HG02759 (cell line): ENCODE measurements at regions not wholly inside any gene's neighbourhood (a gene's known extent, or its start where the extent isn't known, plus 50 kb on each side); places are given as distances from the start of the nearest gene placed in this dataset.

Experiments used
- ATAC-seq: cut with Tn5 transposase; IDR thresholded peaks from one replicate; pipeline ENCODE4 v1.9.1; 2021; ENCODE audit warnings: mild to moderate bottlenecking, moderate library complexity; ENCODE audit not compliant: unreplicated experiment

DNA sequence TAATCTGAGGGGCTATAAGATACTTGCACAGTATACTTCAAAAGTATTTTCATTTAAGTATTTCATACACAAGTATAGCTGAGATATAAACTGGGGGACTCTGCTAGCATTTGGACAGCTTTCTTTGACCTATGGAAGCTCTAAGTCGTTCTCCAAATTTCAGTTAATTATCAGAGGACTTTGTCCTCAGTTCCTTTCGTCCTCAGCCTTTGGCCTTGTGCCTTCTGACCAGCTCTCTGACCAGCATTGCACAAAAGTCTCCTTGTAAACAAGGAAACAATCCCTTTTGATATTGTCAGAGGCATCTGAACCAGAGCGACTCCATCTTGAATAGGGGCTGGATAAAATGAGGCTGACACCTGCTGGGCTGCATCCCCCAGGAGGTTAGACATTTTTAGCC is 464.0 kb upstream of the FAM241A start:
- ATAC-seq: no peak

DNA sequence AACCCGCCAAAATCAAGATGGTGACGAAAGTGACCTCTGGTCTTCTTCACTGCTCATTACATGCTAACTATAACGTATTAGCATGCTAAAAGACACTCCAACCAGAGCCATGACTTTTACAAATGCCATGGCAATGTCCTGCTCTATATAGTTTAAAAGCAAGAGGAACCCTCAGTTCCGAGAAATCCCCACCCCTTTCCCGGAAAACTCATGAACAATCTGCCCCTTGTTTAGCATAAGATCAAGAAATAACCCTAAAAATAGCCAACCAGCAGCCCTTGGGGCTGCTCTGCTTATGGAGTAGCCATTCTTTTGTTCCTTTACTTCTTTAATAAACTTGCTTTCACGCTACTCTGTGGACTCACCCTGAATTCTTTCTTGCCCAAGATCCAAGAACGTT is 463.5 kb upstream of the FAM241A start:
- no peak for ATAC-seq

DNA sequence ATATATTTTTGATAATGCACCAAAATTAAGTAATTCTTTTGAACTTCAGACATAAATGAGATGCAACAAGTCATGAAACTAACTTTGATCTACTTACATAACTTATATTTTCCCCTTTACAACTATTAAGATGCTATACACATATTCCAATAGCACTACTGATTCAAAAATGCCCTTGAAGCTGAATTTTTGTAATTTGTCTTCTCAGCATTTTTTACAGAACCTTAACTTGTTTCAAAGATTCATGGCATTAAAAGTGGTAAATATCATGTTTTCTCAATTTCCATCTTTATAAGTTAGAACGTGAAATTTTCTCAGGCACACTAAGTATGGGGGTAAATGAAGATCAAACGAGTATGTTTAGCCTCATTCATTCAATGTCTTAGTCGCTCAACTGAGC is 460.0 kb upstream of the FAM241A start:
- no peak for ATAC-seq

DNA sequence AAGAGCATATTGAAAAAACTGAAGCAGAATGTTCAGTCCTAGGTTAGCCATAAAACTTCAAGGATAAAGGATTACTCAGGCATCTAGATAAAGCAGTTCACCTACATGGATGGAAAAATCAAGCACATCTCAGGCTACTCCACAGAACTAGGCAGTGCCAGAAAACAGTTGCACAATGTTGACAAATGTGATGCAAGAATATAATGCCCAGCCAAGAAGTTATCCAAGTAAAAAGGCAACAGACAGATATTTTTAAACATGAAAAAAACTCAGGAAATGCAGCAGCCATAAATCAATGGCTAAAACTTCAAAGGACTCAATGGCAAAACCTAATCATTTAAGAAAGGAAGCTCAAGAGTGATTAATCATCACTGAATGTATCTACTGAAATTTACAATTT is 456.0 kb upstream of the FAM241A start:
- no peak for ATAC-seq

DNA sequence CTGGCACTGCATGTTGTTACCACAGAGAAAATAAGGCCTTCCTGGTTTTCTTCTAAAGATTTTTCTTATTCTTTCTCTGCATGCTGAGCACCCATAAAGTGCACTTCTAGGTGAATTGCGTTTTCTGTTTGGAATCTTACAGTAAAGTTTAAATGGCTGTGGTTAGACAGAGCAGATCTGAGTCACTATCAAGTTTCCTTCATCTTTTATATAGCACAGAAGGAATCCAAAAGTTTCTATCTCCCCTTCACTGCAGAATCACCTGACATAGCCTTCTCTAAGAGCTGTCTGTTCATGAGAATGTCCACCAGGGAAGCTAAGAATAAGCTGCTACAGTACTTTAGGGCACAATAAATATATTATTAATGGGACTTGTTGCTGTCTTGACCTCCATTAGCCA is 455.5 kb upstream of the FAM241A start:
- no peak for ATAC-seq

DNA sequence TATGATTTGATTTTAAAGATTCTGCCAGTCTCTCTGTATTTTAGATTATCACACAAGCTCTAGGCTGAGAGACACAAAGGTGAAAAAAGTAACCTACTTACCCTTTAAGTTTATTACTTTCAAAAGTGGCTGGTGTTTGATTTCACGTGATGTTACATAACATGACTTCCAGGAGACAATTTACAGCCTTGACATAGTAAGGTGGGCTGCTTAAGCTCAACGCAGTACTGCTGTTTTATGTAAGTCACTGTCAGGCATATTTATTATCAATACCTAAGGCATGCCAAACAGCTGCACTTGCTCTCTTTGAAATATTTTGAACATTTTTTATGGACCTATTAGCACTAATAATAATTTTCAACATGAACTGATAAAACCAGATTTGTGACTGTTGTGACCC is 451.5 kb upstream of the FAM241A start:
- ATAC-seq: no peak

DNA sequence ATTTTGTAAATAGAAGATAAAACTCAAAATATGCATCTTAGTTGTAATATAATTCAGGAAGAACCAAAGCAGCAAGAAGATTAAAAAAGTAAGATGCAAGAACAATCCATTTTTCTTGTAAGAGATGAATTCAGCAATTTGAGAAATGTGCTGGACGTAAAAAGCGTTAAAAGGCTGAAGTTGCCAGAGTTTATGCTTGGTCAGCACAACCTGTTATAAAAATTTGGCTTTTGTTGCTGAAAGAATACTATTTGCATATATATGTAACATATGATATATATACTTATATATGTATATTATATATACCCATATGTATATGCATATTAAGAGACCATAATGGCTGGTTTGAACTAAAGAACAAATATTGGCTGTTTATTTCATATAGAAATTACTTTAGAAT is 449.6 kb upstream of the FAM241A start:
- no peak for ATAC-seq

DNA sequence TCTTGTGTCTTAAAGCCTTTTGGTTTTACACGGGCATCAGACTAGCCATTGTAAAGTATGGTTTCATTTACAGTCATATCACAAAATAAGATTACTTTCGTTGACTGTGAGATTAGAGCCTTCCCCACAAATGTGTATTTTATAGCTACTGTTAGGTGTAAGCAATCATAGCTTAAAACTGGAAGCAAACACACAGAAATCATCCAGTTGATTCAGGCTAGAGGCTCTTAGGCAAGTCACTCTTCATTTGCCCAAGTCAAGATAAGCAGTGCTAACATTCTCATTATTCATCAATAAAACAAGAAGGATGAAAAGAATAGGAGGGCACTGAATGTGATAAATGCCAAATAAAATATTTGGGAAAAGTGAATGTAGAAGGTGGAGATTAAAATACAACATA is 448.7 kb upstream of the FAM241A start:
- no peak for ATAC-seq

DNA sequence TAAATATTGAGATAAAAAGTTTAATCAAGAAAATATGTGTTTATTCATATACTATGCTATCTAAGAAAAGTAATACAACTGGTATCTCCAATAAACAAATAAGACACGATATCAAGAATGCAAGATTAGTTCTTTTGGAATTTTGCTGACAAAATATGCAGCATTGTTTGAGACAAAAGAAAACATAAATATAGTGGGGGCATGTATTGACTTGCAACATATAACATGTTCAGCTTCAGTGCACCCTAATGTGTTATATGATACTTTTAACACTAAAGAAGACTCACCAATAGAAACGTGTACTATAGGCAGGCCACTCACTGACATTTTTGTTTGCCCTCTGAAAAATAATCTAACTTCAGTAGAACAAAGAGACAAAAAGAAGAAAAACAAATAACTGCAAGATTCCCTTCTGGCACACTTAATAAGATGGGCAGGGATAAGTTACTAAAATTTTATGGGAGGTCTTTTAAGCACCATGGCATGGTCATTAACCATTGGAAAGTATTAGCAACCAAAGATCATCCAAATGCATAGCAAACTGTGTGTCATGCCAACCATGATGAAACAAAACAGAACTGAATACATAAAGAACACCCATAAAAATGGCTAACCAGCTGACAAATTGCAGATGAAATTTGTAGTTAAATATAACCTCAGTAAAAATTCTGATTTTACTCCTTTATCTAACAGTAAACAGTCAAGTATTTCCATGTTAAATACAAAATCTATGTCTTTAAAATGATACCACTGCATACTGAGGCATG is 447.9 kb upstream of the FAM241A start:
- no peak for ATAC-seq

DNA sequence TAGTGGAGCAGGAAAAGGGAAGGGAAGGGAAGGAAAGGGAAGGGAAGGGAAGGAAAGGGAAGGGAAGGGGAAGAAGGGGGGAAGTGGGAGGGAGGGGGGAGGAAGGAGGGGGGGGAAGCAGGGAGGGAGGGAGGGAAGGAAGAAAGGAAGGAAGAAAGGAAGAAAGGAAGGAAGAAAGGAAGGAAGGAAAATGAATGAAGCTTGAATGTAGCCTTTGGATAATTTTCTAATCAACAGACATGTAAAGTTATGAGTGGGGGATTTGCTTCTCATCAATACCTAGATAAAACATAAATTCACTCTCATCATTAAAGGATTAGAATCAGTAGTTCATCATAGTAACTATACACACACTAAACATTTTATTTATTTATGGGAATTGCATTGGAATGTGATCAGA is 446.9 kb upstream of the FAM241A start:
- no peak for ATAC-seq

DNA sequence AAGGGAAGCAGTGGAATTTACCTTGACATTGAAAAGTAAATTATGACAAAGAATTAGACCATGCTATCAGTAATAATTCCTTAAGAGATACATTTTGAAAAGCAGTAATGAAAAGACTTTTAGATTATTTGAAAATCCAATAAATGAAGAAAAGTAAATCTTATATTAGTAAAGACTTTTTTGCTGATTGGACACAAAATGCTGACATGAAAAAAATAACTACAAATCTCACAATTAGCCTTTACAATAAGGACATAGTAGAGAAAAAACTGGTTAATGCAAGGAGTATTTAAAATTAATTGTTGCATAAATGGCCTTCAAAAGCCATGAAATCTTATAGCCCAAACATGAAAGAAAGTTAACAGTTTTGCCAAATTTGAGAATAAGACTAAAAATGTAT is 446.1 kb upstream of the FAM241A start:
- no peak for ATAC-seq

DNA sequence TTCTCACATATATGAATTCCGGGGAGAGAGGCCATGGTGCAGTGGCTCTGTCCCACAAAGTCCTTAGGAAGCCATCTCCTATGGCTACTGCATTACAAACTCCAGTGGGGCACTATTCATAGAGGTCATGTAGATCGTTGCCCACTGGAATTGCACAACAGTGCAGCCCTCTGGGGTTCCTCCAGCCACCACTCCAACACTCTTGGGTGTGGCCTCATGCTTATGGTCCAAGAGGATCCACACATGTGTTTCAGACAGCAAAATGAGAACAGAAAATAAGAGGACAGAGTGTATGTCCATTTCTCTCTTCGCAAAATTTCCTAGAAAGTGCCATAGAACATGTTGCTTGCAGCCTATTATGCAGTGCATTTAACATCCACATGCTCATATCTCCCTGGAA is 444.2 kb upstream of the FAM241A start:
- ATAC-seq: no peak

DNA sequence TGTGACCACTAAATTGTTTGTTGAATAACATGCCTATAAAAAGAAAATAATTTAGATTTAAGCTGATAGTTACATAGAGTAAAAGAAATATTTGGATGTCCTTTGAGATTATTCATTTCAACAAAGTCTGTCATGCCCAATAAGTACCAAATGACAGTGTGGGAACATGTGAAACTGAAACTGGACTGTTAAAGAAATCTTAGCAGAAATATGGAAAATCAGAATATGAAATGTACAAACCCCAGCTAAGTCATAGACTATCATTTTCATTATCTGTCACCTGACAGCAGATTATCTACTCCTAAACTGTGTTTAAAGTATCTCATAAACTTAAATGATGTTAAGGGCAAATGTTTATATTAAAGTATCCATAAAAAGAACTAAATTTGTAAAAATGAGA is 437.8 kb upstream of the FAM241A start:
- ATAC-seq: no peak

DNA sequence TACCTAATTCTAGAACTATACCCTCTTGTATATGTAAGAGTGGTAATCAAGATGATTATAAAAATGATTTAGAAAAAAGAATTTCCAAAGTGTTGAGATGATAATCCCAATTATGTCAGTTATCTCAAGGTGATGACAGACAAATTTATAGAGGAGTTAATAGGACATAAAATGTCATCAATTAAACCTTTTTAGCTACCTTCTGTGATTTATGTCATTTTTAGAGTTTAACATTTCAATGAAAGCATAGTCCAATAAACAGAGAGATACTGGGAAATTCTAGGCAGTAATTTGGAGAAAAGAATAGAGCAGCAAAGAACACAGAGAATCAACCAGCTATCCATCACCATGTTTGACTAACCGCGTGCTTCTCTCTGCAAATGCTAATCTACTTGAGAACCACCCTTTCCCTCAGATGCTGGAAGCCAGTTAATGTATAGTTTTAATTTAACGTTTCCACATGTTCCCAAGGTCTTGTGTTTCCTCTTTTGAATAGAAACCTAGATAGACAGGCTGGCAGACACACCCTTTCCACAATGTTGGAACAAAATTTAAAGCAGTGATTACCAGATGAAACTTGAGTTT is 433.1 kb upstream of the FAM241A start:
- no peak for ATAC-seq

DNA sequence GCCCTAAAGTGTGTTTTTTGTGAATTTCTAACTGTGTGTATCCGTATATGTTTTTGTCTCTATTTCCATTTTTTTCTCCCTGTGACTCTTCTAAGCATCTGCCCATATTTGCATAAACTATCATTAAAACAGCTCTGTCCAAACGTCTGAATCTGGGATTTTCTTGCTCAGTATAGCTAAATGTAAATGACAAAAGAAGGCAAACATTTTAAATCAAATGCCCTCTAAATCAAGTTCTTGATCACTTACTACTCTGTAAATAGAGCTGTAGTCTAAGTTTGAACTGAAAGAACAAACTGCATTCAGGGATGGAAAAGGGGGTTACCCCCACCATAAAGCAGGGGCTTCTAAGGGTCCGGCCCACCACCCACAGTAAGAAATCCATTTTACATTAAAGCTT is 432.0 kb upstream of the FAM241A start:
- no peak for ATAC-seq

DNA sequence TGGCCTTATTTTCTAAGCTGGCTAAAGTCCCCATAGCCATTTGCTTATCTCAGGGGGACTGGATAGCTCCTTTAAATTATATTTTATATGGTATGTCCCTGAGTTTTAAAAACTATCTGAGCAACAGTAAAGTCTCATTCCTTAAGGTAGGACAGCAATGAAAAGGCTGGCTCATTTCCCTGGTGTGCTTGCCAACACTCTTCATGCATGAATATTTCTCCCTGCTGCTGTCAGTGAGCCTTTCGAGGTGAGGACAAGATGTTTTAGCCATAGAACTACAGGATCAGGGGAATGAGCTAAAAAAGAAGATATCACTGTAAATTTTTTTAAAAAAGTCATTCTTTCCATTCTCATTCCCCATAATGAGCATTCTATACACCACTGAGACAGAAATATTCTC is 427.3 kb upstream of the FAM241A start:
- no peak for ATAC-seq

DNA sequence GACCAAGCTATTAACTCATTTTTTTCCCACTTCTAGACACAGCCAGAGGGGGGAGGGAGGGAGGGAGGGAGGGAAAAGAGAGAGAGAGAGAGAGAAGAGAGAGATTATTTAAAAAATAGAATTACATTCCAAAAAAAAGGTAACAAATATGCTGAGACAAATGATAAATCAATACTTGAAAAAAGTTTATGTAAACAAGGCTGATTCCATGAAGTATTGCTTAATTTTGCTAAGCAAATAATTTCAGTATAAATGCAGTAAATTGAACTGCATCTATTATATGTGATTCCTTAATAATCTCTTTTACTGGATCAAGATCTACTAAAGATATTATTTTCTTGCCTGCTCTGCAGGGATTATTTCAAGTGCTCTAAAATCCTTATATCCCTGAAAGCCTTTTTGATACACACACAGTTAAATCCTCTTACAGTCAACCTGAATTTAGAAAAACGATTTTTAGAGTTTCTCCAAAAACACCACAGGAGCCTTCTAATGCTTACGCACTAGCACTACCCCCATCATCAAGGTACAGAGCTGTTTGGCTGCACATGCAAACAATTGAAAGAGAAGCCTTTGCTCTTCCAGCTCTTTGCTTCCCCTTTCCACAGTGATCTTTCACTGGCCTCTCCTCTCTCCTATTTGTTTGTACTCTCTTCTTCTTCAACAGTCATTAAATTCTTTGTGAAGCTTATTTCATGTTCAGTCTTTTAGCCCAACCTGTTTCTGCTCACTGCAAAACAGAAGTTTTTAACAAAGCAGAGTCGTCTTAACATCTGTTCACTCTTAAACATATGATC is 426.3 kb upstream of the FAM241A start:
- ATAC-seq: no peak

DNA sequence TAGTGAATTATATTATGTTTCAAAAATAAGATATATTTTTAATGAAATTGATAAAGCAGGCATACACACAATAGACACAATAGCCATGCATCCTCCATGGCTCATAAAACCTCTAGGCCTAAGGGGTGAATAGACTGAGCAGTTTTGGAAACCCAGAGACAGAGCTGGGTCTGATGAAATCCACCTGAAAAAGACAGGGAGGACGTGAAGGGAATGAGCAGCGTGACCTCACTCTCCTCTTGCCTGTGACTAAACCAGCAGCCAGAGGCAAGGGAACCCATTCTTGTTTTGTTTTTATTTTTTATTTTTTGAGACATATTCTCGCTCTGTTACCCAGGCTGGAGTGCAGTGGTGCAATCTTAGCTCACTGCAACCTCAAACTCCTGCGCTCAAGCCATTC is 424.4 kb upstream of the FAM241A start:
- ATAC-seq: no peak

DNA sequence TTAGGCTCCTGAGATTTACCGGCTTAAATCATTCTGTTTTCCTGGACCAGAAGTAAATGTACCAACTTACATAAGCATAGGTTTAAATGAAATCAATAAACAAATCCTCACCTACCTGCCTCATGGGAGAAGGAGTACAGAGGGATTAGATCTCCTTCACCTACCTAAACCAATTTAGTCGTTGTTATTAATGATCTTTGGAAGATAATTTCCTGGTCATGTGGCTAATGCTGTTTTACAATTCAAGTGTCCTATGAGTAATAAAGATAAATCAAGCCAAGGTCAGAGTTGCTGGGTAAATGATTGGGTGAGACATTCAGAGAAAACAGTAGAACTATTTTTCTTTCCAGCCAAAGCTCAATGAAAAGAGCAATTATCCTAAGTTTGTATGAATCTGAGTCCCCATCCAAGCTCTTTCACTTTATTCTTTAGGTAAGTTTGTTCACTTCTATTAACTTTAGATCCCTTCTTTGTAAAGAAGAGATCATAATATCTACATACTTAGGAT is 423.0 kb upstream of the FAM241A start:
- no peak for ATAC-seq

DNA sequence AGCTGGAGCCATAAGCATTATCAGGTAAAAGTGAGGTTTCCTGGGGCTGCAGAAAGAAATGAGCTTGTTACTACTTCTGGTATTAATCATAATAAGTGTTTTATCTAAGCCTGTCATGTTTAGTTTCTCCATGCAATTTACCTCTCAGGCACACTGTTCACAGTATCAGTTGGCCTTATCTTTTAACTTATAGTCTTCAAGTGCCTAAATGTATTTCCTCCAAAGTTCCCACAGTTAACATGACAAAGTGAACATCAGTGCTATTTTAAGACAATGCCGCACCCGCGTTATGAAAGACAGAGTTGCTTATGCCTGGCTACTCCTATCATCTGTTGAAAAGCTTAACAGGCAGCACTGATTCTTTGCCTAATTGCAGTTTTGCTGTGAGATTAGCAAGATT is 408.7 kb upstream of the FAM241A start:
- no peak for ATAC-seq

DNA sequence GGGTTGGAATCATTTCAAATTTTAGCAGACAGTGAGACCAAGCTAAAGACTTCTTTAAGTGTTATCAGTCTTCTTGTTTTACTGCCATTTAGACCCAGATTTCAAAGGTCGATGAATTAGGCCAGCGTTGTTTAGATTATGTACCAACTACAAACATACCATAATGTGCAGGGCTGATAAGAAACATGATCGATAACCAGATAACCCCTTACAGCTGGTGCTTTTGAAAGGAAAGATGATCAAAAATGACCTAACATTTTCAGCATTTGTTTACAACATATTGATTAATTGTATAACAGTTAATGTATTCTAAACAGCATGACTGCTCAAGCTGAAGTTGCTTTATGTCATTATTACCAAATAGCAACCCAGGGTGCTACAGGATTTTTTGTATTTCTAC is 400.4 kb upstream of the FAM241A start:
- ATAC-seq: no peak

DNA sequence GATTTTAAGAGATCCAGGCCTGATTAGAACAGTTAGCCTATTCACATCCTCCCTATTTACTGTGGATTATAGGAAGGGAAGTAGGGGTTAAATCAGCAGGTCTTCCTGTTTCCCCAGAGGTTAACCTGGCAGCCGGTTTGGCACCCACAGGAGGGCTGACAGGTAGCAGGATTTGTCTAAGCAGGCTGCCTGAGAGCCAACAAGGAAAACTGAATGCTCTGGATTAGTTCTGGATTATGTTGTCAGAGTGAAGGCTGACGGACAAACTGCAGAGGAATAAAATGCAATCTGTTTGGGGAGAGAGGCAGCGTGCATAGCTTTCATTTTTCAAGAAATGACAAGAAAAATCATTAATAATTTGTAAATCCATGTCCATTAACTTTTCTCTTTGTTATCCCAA is 397.1 kb upstream of the FAM241A start:
- ATAC-seq: no peak
